Calu3 (cell line): ENCODE measurements at regions not wholly inside any gene's neighbourhood (a gene's known extent, or its start where the extent isn't known, plus 50 kb on each side); places are given as distances from the start of the nearest gene placed in this dataset.

Experiments used
- BruUV-seq: library from RNA; stranded (reverse); fragments of 400-500 nt; replicated peaks from 2 replicates; lab custom pipeline; 2021; lab: Mats Ljungman, UMichigan
- CTCF ChIA-PET: fragments of 300-600 bp; sonication (Branson Sonifier 250); formaldehyde crosslinking; loops from one replicate; lab custom pipeline; 2022; ENCODE audit warnings: antibody characterized with exemption; lab: Charles Lee
- DNase-seq: peaks from one replicate; pipeline ENCODE4 v3.0.0; 2022
- H3K27ac Mint-ChIP-seq: one replicate; pipeline ENCODE4 v1.8.0; 2022; ENCODE audit warnings: mixed read lengths; ENCODE audit not compliant: unreplicated experiment
- H3K27me3 Mint-ChIP-seq: one replicate; pipeline ENCODE4 v1.8.0; 2022; ENCODE audit warnings: mixed read lengths; ENCODE audit not compliant: unreplicated experiment
- H3K36me3 Mint-ChIP-seq: one replicate; pipeline ENCODE4 v1.8.0; 2022; ENCODE audit warnings: mild to moderate bottlenecking, moderate library complexity, mixed read lengths; ENCODE audit not compliant: insufficient read depth, unreplicated experiment
- H3K4me1 Mint-ChIP-seq: one replicate; pipeline ENCODE4 v1.8.0; 2022; ENCODE audit warnings: mild to moderate bottlenecking, low read depth, mixed read lengths; ENCODE audit not compliant: unreplicated experiment
- H3K4me3 Mint-ChIP-seq: one replicate; pipeline ENCODE4 v1.8.0; 2022; ENCODE audit warnings: mild to moderate bottlenecking, low read depth, moderate library complexity, mixed read lengths; ENCODE audit not compliant: unreplicated experiment
- H3K9me3 Mint-ChIP-seq: one replicate; pipeline ENCODE4 v1.8.0; 2022; ENCODE audit warnings: low read depth, mixed read lengths; ENCODE audit not compliant: unreplicated experiment
- CTCF ChIP-seq: fragments of 200-600 bp; IDR thresholded peaks from one replicate; pipeline ENCODE4 v1.8.0; 2022; ENCODE audit warnings: antibody characterized with exemption; ENCODE audit not compliant: unreplicated experiment
- intact Hi-C: fragments of 100-400 bp; cut with micrococcal nuclease; formaldehyde crosslinking; loops from one replicate; pipeline ENCODE4 v1.10.0; 2022; ENCODE audit not compliant: unreplicated experiment

GRCh38 chr7:67976490-67976889 is 979.9 kb downstream of the TYW1 start:
- no peak for TF ChIP-seq CTCF
- no peak overlapping the region for H3K27ac Mint-ChIP-seq
- H3K36me3 Mint-ChIP-seq = no peaks in the 10 kb centered on the region
- no peak for DNase-seq
- H3K4me3 Mint-ChIP-seq = no peak overlapping the region
- BruUV-seq = no TSS peak
- H3K27me3 Mint-ChIP-seq = no peaks in the 10 kb centered on the region
- CTCF ChIA-PET = no interaction called here
- H3K9me3 Mint-ChIP-seq = peaks cover 4% of the 10 kb centered on the region
- H3K4me1 Mint-ChIP-seq = no peaks in the 10 kb centered on the region
- intact Hi-C loops = no loop called here

GRCh38 chr7:67983486-67983885 is 986.9 kb downstream of the TYW1 start:
- H3K4me1 Mint-ChIP-seq = no peaks in the 10 kb centered on the region
- no peak overlapping the region for H3K27ac Mint-ChIP-seq
- H3K36me3 Mint-ChIP-seq = no peaks in the 10 kb centered on the region
- DNase-seq = no peak
- intact Hi-C loops = no loop called here
- H3K27me3 Mint-ChIP-seq = no peaks in the 10 kb centered on the region
- no peak overlapping the region for H3K4me3 Mint-ChIP-seq
- peaks cover 11% of the 10 kb centered on the region for H3K9me3 Mint-ChIP-seq
- CTCF ChIA-PET = no interaction called here
- no TSS peak for BruUV-seq
- no peak for TF ChIP-seq CTCF

GRCh38 chr7:67984326-67984725 is 987.7 kb downstream of the TYW1 start:
- no peaks in the 10 kb centered on the region for H3K36me3 Mint-ChIP-seq
- no TSS peak for BruUV-seq
- H3K27ac Mint-ChIP-seq = no peak overlapping the region
- TF ChIP-seq CTCF = no peak
- no peak for DNase-seq
- H3K4me1 Mint-ChIP-seq = no peaks in the 10 kb centered on the region
- CTCF ChIA-PET = no interaction called here
- H3K27me3 Mint-ChIP-seq = no peaks in the 10 kb centered on the region
- H3K9me3 Mint-ChIP-seq = peaks cover 11% of the 10 kb centered on the region
- H3K4me3 Mint-ChIP-seq = no peak overlapping the region
- intact Hi-C loops = no loop called here

- no peaks in the 10 kb centered on the region for H3K36me3 Mint-ChIP-seq
- peaks cover 5% of the 10 kb centered on the region for H3K9me3 Mint-ChIP-seq
- H3K27me3 Mint-ChIP-seq = no peaks in the 10 kb centered on the region
- H3K4me3 Mint-ChIP-seq = no peak overlapping the region
- no peak for DNase-seq
- intact Hi-C loops = no loop called here
- H3K27ac Mint-ChIP-seq = no peak overlapping the region
- BruUV-seq = no TSS peak
- no peak for TF ChIP-seq CTCF
- H3K4me1 Mint-ChIP-seq = no peaks in the 10 kb centered on the region
- CTCF ChIA-PET = no interaction called here
These were observed 992.5 kb downstream of the TYW1 start for GRCh38 chr7:67989142-67989541.

GRCh38 chr7:67990003-67990402 is 993.4 kb downstream of the TYW1 start:
- no peaks in the 10 kb centered on the region for H3K36me3 Mint-ChIP-seq
- CTCF ChIA-PET = no interaction called here
- DNase-seq = no peak
- H3K27me3 Mint-ChIP-seq = no peaks in the 10 kb centered on the region
- H3K9me3 Mint-ChIP-seq = no peaks in the 10 kb centered on the region
- no peak overlapping the region for H3K4me3 Mint-ChIP-seq
- no peaks in the 10 kb centered on the region for H3K4me1 Mint-ChIP-seq
- no TSS peak for BruUV-seq
- intact Hi-C loops = no loop called here
- TF ChIP-seq CTCF = no peak
- no peak overlapping the region for H3K27ac Mint-ChIP-seq
